ENCODE measurements at regions not wholly inside any gene's neighbourhood (a gene's known extent, or its start where the extent isn't known, plus 50 kb on each side); places are given as distances from the start of the nearest gene placed in this dataset.
A peak's percentile ranks its signal among the peaks of the same experiment; 100 is the strongest.

DNA sequence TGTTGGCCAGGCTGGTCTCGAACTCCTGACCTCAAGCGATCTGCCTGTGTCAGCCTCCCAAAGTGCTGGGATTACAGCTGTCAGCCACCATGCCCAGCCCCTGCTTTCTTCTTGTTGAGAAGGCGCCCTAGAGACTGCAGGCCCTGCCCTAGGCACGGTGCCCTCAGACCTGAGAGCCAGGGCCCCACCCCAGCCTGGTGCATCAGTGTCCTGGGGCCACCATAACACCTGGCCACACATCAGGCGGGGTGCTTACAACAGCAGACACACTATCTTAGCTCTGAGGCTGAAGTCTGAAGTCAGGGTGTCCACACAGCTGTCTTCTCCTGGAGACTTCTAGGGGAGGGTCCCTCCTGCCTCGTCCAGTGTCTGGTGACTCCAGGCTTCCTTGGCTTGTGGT is 120.6 kb downstream of the NDUFA10 start:
- TF ChIP-seq HNF4A (conservative IDR thresholded peaks at IDR 0.05) (no peak), ATF3 (IDR thresholded peaks at IDR 0.05) (no peak), FOXA1 (IDR thresholded peaks at IDR 0.05) (no peak), EGR1 (IDR thresholded peaks at IDR 0.05; ENCODE audit: low read depth in 2 of 2) (no peak), CTCF (IDR thresholded peaks at IDR 0.05; ENCODE audit: low read depth, low read length, missing input control) (no peak), RXRA (IDR thresholded peaks at IDR 0.05) (no peak), RAD21 (IDR thresholded peaks at IDR 0.05) (no peak)
- TF ChIP-seq, protein P1, sequence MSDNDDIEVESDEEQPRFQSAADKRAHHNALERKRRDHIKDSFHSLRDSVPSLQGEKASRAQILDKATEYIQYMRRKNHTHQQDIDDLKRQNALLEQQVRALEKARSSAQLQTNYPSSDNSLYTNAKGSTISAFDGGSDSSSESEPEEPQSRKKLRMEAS (IDR thresholded peaks at IDR 0.05), result no peak
- TF ChIP-seq, protein P2, sequence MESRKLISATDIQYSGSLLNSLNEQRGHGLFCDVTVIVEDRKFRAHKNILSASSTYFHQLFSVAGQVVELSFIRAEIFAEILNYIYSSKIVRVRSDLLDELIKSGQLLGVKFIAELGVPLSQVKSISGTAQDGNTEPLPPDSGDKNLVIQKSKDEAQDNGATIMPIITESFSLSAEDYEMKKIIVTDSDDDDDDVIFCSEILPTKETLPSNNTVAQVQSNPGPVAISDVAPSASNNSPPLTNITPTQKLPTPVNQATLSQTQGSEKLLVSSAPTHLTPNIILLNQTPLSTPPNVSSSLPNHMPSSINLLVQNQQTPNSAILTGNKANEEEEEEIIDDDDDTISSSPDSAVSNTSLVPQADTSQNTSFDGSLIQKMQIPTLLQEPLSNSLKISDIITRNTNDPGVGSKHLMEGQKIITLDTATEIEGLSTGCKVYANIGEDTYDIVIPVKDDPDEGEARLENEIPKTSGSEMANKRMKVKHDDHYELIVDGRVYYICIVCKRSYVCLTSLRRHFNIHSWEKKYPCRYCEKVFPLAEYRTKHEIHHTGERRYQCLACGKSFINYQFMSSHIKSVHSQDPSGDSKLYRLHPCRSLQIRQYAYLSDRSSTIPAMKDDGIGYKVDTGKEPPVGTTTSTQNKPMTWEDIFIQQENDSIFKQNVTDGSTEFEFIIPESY (IDR thresholded peaks at IDR 0.05), result no peak
- H3K9ac ChIP-seq (ENCODE audit: low read depth in 1 of 2, low read length in 2 of 2), result no peak overlapping the region
- DNase-seq (ENCODE audit: low spot score), result peak; percentile 17
- H3K27me3 ChIP-seq (ENCODE audit: control insufficient read depth in 4 of 4, insufficient read depth in 4 of 4, low read length in 3 of 4), result no peaks in the 10 kb centered on the region
- no peaks in the 10 kb centered on the region for H3K9me3 ChIP-seq (ENCODE audit: control insufficient read depth in 4 of 4, low read length in 3 of 4)
- peaks cover 0 to 1% (median 0%) of the 10 kb centered on the region in 4 donors for H3K36me3 ChIP-seq (ENCODE audit: control insufficient read depth in 4 of 4, insufficient read depth in 3 of 4, low read depth in 1 of 4, low read length in 3 of 4)
- 99% methylated on average over 6 of the region's 6 CpGs for WGBS
- H3K27ac ChIP-seq (ENCODE audit: low read depth in 1 of 2, low read length in 2 of 2), result no peak overlapping the region
- H3K4me3 ChIP-seq (ENCODE audit: low read depth in 1 of 3, low read length in 3 of 3), result no peak overlapping the region
- H3K4me1 ChIP-seq (ENCODE audit: control insufficient read depth in 4 of 4, insufficient read depth in 4 of 4, low read length in 3 of 4), result peaks cover 0 to 2% (median 0%) of the 10 kb centered on the region in 4 donors

- peaks cover 0 to 1% (median 0%) of the 10 kb centered on the region in 4 donors for H3K36me3 ChIP-seq (ENCODE audit: control insufficient read depth in 4 of 4, insufficient read depth in 3 of 4, low read depth in 1 of 4, low read length in 3 of 4)
- DNase-seq (ENCODE audit: low spot score), result peak; percentile 21
- no peak overlapping the region for H3K9ac ChIP-seq (ENCODE audit: low read depth in 1 of 2, low read length in 2 of 2)
- peaks cover 0 to 2% (median 0%) of the 10 kb centered on the region in 4 donors for H3K4me1 ChIP-seq (ENCODE audit: control insufficient read depth in 4 of 4, insufficient read depth in 4 of 4, low read length in 3 of 4)
- no peak for TF ChIP-seq HNF4A (conservative IDR thresholded peaks at IDR 0.05)
- TF ChIP-seq, protein P1 (IDR thresholded peaks at IDR 0.05), result no peak
- TF ChIP-seq, protein P2 (IDR thresholded peaks at IDR 0.05), result no peak
- no peak for TF ChIP-seq YY1 (IDR thresholded peaks at IDR 0.05)
- TF ChIP-seq SP1 (IDR thresholded peaks at IDR 0.05), result no peak
- TF ChIP-seq ATF3 (IDR thresholded peaks at IDR 0.05), result no peak
- TF ChIP-seq TAF1 (conservative IDR thresholded peaks at IDR 0.05), result no peak
- TF ChIP-seq JUND (IDR thresholded peaks at IDR 0.05), result no peak
- TF ChIP-seq HNF4G (IDR thresholded peaks at IDR 0.05), result no peak
- TF ChIP-seq REST (IDR thresholded peaks at IDR 0.05), result no peak
- no peak for TF ChIP-seq FOXA1 (IDR thresholded peaks at IDR 0.05)
- no peak for TF ChIP-seq RXRA (IDR thresholded peaks at IDR 0.05)
- TF ChIP-seq CTCF (IDR thresholded peaks at IDR 0.05; ENCODE audit: low read depth, low read length, missing input control), result no peak
- no peaks in the 10 kb centered on the region for H3K9me3 ChIP-seq (ENCODE audit: control insufficient read depth in 4 of 4, low read length in 3 of 4)
- no peaks in the 10 kb centered on the region for H3K27me3 ChIP-seq (ENCODE audit: control insufficient read depth in 4 of 4, insufficient read depth in 4 of 4, low read length in 3 of 4)
- WGBS, result 93% methylated on average over 6 of the region's 6 CpGs
- no peak overlapping the region for H3K27ac ChIP-seq (ENCODE audit: low read depth in 1 of 2, low read length in 2 of 2)
- H3K4me3 ChIP-seq (ENCODE audit: low read depth in 1 of 3, low read length in 3 of 3), result no peak overlapping the region
Measured at GRCh38 chr2:239903803-239904202, 121.3 kb downstream of the NDUFA10 start.

Measured in liver (tissue), 8 donors.